HG03575 (cell line): ENCODE measurements at regions not wholly inside any gene's neighbourhood (a gene's known extent, or its start where the extent isn't known, plus 50 kb on each side); places are given as distances from the start of the nearest gene placed in this dataset.
"Not testable (repeated sequence)": the region's sequence is repeated elsewhere in the genome, so short reads cannot be mapped to it uniquely, and the experiment has no call there.

Experiments
- ATAC-seq: cut with Tn5 transposase; IDR thresholded peaks from one replicate; pipeline ENCODE4 v1.9.1; 2021; ENCODE audit not compliant: unreplicated experiment, insufficient number of reproducible peaks, low FRiP score; ENCODE audit errors: extremely low read depth

GRCh38 chrX:63581906-63582305, 203.1 kb downstream of the ARHGEF9 start:
- no peak for ATAC-seq

- no peak for ATAC-seq
Observed at GRCh38 chrX:63581398-63581797, 203.6 kb downstream of the ARHGEF9 start.

- ATAC-seq: no peak
Observed at GRCh38 chrX:63576533-63576932, 208.5 kb downstream of the ARHGEF9 start.

- not testable (repeated sequence) for ATAC-seq
Observed at GRCh38 chrX:63575700-63576099, 209.3 kb downstream of the ARHGEF9 start.

- ATAC-seq: no peak
Observed at GRCh38 chrX:63566856-63567255, 215.7 kb upstream of the SPIN4 start.

GRCh38 chrX:63561425-63561824, 210.3 kb upstream of the SPIN4 start:
- no peak for ATAC-seq

- peak; percentile 83 for ATAC-seq
Observed at GRCh38 chrX:63560601-63561218, 209.6 kb upstream of the SPIN4 start.

GRCh38 chrX:63551856-63552255, 200.7 kb upstream of the SPIN4 start:
- no peak for ATAC-seq

GRCh38 chrX:63530654-63531053, 179.5 kb upstream of the SPIN4 start:
- no peak for ATAC-seq

- no peak for ATAC-seq
Observed at GRCh38 chrX:63529961-63530360, 178.8 kb upstream of the SPIN4 start.

GRCh38 chrX:63526863-63527262, 175.7 kb upstream of the SPIN4 start:
- no peak for ATAC-seq

GRCh38 chrX:63525491-63525890, 174.4 kb upstream of the SPIN4 start:
- ATAC-seq: no peak

GRCh38 chrX:63519368-63519767, 168.2 kb upstream of the SPIN4 start:
- ATAC-seq: not testable (repeated sequence)

- ATAC-seq: no peak
Observed at GRCh38 chrX:63514569-63515080, 163.5 kb upstream of the SPIN4 start.

- ATAC-seq: no peak
Observed at GRCh38 chrX:63513825-63514568, 162.9 kb upstream of the SPIN4 start.

- no peak for ATAC-seq
Observed at GRCh38 chrX:63511361-63511760, 160.2 kb upstream of the SPIN4 start.

- no peak for ATAC-seq
Observed at GRCh38 chrX:63508668-63509067, 157.5 kb upstream of the SPIN4 start.

GRCh38 chrX:63506320-63506719, 155.2 kb upstream of the SPIN4 start:
- no peak for ATAC-seq

GRCh38 chrX:63503541-63503940, 152.4 kb upstream of the SPIN4 start:
- no peak for ATAC-seq

GRCh38 chrX:63488546-63489373, 137.6 kb upstream of the SPIN4 start:
- ATAC-seq: no peak
